Activated gamma-delta T cell treated with Interleukin-2 at 50 U/mL for 16 hours (primary cell): ENCODE measurements at regions not wholly inside any gene's neighbourhood (a gene's known extent, or its start where the extent isn't known, plus 50 kb on each side); places are given as distances from the start of the nearest gene placed in this dataset.
"Not testable (repeated sequence)": the region's sequence is repeated elsewhere in the genome, so short reads cannot be mapped to it uniquely, and the experiment has no call there.

Source experiments
- DNase-seq: peaks from one replicate; pipeline ENCODE4 v3.0.0-alpha.2; 2020

DNA sequence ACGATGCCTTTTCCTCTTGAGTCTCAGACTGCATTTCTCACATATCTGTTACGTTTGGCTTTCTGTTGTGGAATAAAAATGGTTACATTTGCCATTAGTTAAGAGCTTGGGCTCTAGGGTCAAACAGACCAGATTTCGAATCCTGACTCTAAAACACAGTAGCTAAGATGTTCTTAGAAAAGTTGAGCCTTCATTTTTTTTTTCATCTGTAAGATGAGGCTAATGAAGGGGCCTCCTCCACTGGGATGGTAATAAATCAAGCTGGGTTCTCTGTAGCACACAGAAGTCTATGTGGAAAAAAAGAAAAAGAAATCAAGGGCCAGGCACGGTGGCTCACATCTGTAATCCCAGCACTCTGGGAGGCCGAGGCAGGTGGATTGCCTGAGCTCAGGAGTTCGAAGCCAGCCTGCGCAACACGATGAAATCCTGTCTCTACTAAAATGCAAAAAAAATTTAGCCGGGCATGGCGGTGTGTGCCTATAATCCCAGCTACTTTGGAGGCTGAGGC lies 49.9 kb upstream of the CAPRIN1 start:
- no peak for DNase-seq

GRCh38 chr11:33999393-33999792 lies 52.1 kb upstream of the CAPRIN1 start:
- DNase-seq, result no peak

DNA sequence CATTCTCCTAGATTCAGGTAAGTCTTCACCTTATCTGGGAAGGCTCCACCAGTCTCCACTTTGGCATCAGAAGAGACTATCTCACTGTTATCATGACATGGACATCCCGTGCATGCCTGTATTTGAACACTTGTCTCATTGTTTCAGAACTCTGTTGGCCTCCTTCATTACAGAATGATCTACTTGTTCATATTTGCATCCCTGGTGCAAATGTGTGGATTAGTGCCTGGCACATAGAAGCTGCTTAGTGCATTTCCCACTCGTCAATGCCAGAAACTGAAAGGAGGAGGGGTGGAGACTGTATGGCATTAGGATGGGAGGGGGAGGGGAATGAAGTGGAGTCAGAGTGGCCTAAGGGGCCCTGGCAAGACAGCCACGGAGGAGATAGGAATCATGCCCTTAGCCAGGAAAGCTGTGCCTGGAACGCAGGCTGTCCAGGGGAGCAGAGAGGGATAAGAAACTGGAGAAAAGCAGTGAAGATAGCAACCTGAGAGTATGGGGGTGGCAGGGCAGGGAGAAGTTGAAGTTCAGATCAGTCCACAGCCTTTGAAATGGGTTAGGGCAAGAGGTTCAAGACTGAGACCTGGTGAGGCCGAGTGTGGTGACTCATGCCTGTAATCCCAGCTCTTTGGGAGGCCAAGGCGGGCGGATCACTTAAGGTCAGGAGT lies 53.8 kb upstream of the CAPRIN1 start:
- no peak for DNase-seq

GRCh38 chr11:33996498-33997454 lies 54.8 kb upstream of the CAPRIN1 start:
- DNase-seq, result peak; percentile 77

GRCh38 chr11:33994937-33995336 lies 56.6 kb upstream of the CAPRIN1 start:
- DNase-seq, result no peak

DNA sequence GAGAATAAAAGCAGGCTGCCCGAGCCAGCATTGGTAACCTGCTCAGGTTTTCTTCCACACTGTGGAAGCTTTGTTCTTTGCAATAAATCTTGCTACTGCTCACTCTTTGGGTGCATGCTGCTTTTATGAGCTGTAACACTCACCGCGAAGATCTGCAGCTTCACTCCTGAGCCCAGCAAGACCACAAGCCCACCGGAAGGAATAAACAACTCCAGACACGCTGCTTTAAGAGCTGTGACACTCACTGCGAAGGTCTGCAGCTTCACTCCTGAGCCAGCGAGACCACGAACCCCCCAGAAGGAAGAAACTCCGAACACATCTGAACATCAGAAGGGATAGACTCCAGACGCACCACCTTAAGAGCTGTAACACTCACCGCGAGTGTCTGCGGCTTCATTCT lies 60.4 kb upstream of the CAPRIN1 start:
- not testable (repeated sequence) for DNase-seq

- DNase-seq, result not testable (repeated sequence)
Observed at GRCh38 chr11:33990131-33990530, 61.4 kb upstream of the CAPRIN1 start.

DNA sequence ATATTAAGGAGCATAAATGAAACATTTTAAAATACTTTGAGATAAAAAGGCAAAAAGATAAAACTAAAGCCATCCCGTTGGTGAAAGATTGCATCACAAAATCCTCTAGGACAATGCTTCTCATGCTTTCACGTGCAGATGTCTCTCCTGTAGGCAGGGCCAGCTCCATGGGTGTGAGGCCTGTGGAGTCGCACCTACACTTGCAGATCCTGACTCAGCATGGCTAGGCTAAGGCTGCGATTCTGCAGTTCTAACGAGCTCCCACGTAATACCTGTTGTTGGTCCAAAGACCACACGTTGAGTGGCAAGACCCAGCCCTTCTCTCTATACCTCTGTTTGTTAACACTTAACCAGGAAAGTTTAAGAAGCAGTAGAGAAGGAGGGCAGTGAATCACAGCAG lies 62.1 kb upstream of the CAPRIN1 start:
- no peak for DNase-seq

DNA sequence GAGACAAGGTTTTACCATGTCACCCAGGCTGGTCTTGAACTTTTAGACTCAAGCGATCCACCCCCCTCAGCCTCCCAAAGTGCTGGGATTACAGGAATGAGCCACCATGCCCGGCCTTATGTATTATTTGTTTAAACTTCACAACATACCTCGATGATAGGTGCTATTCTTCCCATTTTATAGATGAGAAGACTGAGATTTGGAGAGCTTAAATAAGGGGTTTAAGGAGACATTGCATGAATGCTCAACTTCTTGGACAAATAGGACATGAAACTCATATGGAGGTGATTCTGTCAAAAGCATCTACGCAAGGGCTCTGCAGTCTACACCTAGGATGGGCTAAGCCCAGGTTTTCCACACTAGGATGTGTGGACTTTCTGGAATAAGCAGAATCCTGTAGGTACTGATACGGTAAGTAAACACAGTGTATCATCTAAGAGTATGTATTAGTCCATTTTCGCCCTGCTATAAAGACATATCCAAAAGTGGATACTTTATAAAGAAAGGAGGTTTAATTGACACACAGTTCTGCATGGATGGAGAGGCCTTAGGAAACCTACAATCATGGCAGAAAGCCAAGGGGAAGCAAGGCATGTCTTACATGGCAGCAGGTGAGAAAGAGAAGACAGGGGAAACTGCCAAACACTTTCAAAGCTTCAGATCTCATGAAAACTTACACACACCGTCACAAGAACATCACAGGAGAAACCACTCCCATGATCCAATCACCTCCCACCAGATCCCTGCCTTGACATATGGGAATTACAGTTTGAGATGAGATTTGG lies 62.8 kb upstream of the CAPRIN1 start:
- DNase-seq, result no peak

DNA sequence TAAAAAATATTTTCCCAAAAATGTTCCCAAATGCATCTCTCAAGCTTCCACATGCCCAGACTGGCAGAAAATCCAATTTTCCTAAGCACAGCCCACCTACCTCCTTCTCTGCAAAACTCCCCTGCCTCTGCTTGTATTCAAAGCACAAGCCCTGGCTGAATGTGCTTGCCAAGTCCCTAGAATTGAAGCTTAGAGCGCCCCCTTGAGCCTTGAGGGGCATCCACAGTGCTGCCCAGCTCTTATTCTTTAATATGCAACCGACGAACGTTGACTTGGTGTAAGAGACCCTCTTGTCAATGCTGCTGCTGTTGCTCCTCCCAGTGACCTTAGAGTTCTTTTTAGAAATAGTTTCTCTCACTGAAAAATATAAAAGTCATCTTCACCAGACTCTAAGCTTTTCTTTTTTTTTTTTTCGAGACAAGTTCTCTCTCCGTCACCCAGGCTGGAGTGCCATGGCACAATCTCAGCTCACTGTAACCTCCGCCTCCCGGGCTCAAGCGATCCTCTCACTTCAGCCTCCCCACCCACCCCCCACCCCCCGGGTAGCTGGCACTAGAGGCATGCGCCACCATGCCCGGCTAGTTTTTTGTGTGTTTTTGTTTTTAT lies 63.5 kb upstream of the CAPRIN1 start:
- peak; percentile 79 for DNase-seq

- DNase-seq, result no peak
Observed at GRCh38 chr11:33987545-33987944, 64.0 kb upstream of the CAPRIN1 start.

GRCh38 chr11:33986597-33987501 lies 64.7 kb upstream of the CAPRIN1 start:
- not testable (repeated sequence) for DNase-seq

DNA sequence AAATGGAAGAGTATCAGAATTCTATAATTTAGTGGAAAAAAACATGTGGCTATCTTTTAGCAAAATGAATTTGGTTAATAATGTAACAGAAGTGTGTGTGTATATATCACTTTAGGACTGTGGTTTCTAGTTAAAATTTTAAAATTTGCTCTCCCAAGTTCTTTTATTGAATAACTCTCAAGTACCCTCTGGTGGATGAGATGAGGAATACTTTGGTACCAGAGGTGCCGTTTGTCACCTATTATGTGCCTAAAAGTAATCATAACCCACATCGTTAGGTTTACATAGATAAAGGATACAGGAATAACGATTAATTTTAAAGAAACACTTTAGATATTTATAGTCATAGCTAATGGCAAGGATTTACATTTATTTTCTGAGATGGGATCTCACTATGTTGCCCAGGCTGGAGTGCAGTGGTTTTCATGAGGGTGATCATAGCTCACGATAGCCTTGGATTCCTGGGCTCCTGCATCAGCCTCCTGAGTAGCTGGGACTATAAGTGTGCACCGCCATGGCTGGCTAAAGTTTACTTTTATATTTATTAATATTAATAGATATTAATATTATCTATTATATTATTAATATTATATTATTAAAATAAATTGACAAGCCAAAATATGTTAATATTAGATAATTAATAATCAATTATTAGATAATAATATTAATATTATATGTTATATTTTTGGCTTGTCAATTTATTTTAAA lies 66.7 kb upstream of the CAPRIN1 start:
- no peak for DNase-seq

DNA sequence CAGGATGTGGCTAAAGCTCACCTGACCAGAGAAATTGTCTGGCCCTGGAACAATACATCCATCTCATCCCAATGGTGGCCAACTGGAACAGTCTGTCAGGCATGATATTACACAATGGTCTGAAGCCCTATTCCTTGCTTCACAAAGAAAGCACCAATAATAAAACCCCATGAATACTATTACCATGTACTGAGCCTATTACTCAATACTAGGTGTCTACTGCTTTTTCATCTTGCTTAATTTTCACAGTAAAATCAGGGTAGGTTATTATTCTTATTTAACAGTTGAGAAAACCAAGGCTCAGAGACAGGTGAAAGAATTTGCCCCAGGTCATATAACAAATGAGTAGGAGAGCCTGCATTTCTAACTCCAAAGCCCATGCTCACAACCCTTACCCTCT lies 68.9 kb upstream of the CAPRIN1 start:
- no peak for DNase-seq

DNA sequence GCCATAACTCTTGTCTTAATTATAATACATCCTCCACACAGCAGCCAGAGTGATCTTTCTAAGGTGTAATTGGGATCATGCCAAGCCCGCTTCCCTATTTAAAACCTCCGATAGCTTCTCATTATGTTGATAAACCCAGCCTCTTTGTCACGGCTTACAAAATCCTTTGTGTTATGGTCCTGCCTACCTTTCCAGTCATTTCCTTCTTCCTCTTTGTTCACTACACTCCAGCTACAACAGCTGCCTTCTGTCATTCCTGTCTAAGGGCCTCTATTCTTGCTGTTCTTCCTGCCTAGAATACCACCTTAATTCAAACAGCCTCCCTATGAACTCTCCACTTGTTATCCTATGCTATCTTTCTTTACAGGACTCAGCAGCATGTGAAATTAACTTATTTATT lies 70.6 kb upstream of the CAPRIN1 start:
- DNase-seq, result no peak

GRCh38 chr11:33978376-33978775 lies 73.2 kb upstream of the CAPRIN1 start:
- DNase-seq, result no peak

DNA sequence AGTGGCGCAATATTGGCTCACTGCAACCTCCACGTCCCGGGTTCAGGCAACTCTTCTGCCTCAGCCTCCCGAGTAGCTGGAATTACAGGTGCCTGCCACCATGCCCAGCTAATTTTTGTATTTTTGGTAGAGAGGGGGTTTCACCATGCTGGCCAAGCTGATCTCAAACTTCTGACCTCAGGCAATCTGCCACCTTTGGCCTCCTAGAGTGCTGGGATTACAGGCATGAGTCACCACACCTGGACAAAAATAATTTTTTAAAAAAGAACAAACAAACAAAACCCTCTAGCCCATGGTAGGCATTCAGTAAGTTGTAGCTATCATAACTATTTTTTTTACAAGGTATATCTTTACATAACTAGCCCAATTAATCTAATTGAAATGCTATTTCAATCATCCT lies 73.9 kb upstream of the CAPRIN1 start:
- no peak for DNase-seq

DNA sequence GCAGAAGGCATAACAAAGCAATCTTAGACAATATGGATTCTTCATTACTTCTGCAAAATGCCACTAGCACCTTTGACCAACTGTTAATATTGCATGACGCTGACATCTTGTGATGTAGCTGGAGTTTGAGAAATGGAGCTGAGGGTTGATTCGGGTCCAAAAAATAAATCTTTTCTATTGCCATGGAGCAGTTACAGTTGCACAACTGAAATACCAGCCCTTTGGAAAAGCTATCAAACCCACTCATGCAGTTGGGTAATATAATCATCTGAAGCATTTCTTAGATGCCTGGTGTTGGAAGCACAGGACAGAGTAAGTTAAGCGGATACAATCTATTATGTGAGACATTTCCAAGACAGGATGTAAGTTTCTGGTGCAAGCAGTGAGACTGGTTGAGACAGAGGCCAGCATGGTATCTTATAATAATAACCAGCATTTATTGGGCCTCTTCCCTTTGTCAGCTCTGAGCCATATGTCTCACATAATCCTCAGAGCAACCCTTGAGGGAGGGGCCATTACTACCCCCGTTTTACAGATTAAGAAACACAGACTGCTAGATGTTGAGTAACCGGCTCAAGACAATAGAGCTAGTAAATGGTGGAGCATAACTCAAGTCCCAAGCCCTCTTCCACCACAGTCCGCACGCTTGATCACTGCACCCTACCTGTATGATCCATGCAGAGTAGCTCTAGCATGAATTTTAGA lies 74.9 kb upstream of the CAPRIN1 start:
- no peak for DNase-seq

- DNase-seq, result no peak
Observed at GRCh38 chr11:33974804-33975203, 76.7 kb upstream of the CAPRIN1 start.

- not testable (repeated sequence) for DNase-seq
Observed at GRCh38 chr11:33971530-33971929, 79.7 kb upstream of the LMO2 start.
